ENCODE measurements at regions not wholly inside any gene's neighbourhood (a gene's known extent, or its start where the extent isn't known, plus 50 kb on each side); places are given as distances from the start of the nearest gene placed in this dataset.

DNA sequence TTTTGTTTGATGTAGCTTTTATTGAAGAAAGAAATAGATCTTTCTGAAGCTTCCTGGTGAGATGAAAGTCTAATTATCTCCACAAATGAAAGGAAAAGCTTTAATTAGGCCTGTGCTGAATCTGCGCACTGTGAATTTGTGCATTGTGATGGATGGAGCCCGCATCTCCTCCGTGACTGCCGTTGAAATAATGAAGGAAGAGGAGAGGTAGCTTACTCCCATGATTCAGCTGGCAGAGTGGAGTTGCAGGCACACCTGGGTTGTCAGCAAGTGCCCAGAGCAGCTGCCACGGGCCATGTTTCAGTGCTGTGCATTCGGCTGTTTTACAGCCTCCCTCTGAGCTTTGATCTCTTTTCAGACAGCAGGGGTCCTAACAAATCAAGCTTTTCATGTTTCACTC lies 735.3 kb upstream of the TENM3 start:
- intact Hi-C loops (cut with micrococcal nuclease; ENCODE audit: unreplicated experiment), result no loop called here
- ChIA-PET POLR2A (no interaction called here), CTCF (no interaction called here)
- Mint-ChIP-seq H3K9me3 (ENCODE audit: unreplicated experiment) (no peaks in the 10 kb centered on the region), H3K27ac (ENCODE audit: unreplicated experiment) (no peak overlapping the region), H3K27me3 (ENCODE audit: insufficient read depth, unreplicated experiment) (peaks cover 27% of the 10 kb centered on the region), H3K36me3 (ENCODE audit: insufficient read depth, unreplicated experiment) (no peaks in the 10 kb centered on the region), H3K4me3 (ENCODE audit: unreplicated experiment) (no peak overlapping the region), H3K4me1 (ENCODE audit: low read depth, unreplicated experiment) (no peaks in the 10 kb centered on the region)
- Histone ChIP-seq H3K36me3 (ENCODE audit: control insufficient read depth, insufficient read depth, low read length) (no peaks in the 10 kb centered on the region), H3K4me3 (ENCODE audit: low read depth, low read length) (no peak overlapping the region), H3K4me1 (no peaks in the 10 kb centered on the region), H3K9me3 (no peaks in the 10 kb centered on the region), H3K27me3 (replicated peaks; ENCODE audit: control insufficient read depth, insufficient read depth, low read length) (peaks cover 1% of the 10 kb centered on the region)
- BruUV-seq (replicated peaks), result no TSS peak
- TF ChIP-seq, protein P1, sequence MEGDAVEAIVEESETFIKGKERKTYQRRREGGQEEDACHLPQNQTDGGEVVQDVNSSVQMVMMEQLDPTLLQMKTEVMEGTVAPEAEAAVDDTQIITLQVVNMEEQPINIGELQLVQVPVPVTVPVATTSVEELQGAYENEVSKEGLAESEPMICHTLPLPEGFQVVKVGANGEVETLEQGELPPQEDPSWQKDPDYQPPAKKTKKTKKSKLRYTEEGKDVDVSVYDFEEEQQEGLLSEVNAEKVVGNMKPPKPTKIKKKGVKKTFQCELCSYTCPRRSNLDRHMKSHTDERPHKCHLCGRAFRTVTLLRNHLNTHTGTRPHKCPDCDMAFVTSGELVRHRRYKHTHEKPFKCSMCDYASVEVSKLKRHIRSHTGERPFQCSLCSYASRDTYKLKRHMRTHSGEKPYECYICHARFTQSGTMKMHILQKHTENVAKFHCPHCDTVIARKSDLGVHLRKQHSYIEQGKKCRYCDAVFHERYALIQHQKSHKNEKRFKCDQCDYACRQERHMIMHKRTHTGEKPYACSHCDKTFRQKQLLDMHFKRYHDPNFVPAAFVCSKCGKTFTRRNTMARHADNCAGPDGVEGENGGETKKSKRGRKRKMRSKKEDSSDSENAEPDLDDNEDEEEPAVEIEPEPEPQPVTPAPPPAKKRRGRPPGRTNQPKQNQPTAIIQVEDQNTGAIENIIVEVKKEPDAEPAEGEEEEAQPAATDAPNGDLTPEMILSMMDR (IDR thresholded peaks at IDR 0.05; ENCODE audit: insufficient read depth in 1 of 2, low read depth in 1 of 2, low read length in 1 of 2, severe bottlenecking in 1 of 2, unreplicated experiment in 1 of 2), result no peak
- no peak for DNase-seq

DNA sequence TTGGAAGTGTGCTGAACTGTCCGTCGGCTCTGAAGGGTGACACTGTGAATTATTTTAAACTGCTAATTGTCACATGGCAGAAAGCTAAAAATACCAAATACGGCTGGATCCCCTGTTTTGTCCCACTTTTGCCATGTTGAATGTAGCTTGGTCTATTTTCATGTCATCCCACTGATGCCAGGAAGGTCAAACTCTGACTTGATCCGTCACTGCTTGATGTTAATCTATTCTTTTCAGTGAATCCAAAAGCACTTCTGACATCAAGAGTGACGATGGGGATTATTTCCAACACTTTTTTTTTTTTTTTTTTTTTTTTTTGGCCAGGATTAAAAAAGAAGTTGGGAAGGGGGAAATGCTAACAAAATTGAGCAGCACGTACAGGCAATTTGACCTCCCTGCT lies 734.6 kb upstream of the TENM3 start:
- no peaks in the 10 kb centered on the region for H3K36me3 Mint-ChIP-seq (ENCODE audit: insufficient read depth, unreplicated experiment)
- no peak overlapping the region for H3K4me3 Mint-ChIP-seq (ENCODE audit: unreplicated experiment)

GRCh38 chr4:181509073-181509472 lies 734.1 kb upstream of the TENM3 start:
- no peaks in the 10 kb centered on the region for H3K4me1 ChIP-seq
- peaks cover 27% of the 10 kb centered on the region for H3K27me3 Mint-ChIP-seq (ENCODE audit: insufficient read depth, unreplicated experiment)
- H3K27me3 ChIP-seq (replicated peaks; ENCODE audit: control insufficient read depth, insufficient read depth, low read length), result peaks cover 1% of the 10 kb centered on the region
- ChIA-PET CTCF (no interaction called here), POLR2A (no interaction called here)
- no TSS peak for BruUV-seq (replicated peaks)
- no peak for DNase-seq
- no peaks in the 10 kb centered on the region for H3K36me3 Mint-ChIP-seq (ENCODE audit: insufficient read depth, unreplicated experiment)
- TF ChIP-seq, protein P1 (IDR thresholded peaks at IDR 0.05; ENCODE audit: insufficient read depth in 1 of 2, low read depth in 1 of 2, low read length in 1 of 2, severe bottlenecking in 1 of 2, unreplicated experiment in 1 of 2), result no peak
- H3K4me1 Mint-ChIP-seq (ENCODE audit: low read depth, unreplicated experiment), result no peaks in the 10 kb centered on the region
- intact Hi-C loops (cut with micrococcal nuclease; ENCODE audit: unreplicated experiment), result no loop called here
- no peaks in the 10 kb centered on the region for H3K36me3 ChIP-seq (ENCODE audit: control insufficient read depth, insufficient read depth, low read length)
- H3K4me3 ChIP-seq (ENCODE audit: low read depth, low read length), result no peak overlapping the region
- no peaks in the 10 kb centered on the region for H3K9me3 ChIP-seq
- H3K4me3 Mint-ChIP-seq (ENCODE audit: unreplicated experiment), result no peak overlapping the region
- no peaks in the 10 kb centered on the region for H3K9me3 Mint-ChIP-seq (ENCODE audit: unreplicated experiment)
- H3K27ac Mint-ChIP-seq (ENCODE audit: unreplicated experiment), result no peak overlapping the region

More for the DNA sequence above, 734.6 kb upstream of the TENM3 start:
- no peak for DNase-seq
- Histone ChIP-seq H3K36me3 (ENCODE audit: control insufficient read depth, insufficient read depth, low read length) (no peaks in the 10 kb centered on the region), H3K4me1 (no peaks in the 10 kb centered on the region), H3K27me3 (replicated peaks; ENCODE audit: control insufficient read depth, insufficient read depth, low read length) (peaks cover 1% of the 10 kb centered on the region), H3K4me3 (ENCODE audit: low read depth, low read length) (no peak overlapping the region), H3K9me3 (no peaks in the 10 kb centered on the region)
- TF ChIP-seq, protein P1 (IDR thresholded peaks at IDR 0.05; ENCODE audit: insufficient read depth in 1 of 2, low read depth in 1 of 2, low read length in 1 of 2, severe bottlenecking in 1 of 2, unreplicated experiment in 1 of 2), result no peak
- no TSS peak for BruUV-seq (replicated peaks)
- ChIA-PET POLR2A (no interaction called here), CTCF (no interaction called here)
- Mint-ChIP-seq H3K9me3 (ENCODE audit: unreplicated experiment) (no peaks in the 10 kb centered on the region), H3K27ac (ENCODE audit: unreplicated experiment) (no peak overlapping the region), H3K27me3 (ENCODE audit: insufficient read depth, unreplicated experiment) (peaks cover 27% of the 10 kb centered on the region), H3K4me1 (ENCODE audit: low read depth, unreplicated experiment) (no peaks in the 10 kb centered on the region)
- intact Hi-C loops (cut with micrococcal nuclease; ENCODE audit: unreplicated experiment), result no loop called here

All from Caco-2 (cell line).